NCI-H1092 treated with DMSO at 0.1 percent for 48 hours (cell line): ENCODE measurements at regions not wholly inside any gene's neighbourhood (a gene's known extent, or its start where the extent isn't known, plus 50 kb on each side); places are given as distances from the start of the nearest gene placed in this dataset.

Experiments
- DNase-seq: peaks from one replicate; lab custom pipeline; 2025; lab: John Stamatoyannopoulos, UW

DNA sequence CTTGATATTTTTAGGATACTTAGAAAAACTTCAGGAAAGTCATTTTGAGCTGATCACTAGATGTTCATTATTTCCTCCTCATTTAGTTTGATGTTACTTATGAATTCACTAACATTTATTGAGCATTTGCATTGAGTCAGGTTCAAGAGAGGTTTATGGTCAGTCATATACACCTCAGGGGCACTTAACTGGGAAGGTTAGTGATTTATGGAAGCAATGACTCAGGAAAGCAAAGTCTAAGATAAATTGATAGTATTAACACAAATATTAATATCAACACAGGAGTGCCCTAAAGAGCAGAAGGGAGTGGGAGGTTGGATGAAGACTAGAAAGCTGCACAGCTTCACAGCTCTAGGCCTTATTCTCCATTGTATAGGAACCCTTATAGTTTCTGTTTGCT, 177.0 kb upstream of the TNFAIP3 start:
- DNase-seq = no peak

DNA sequence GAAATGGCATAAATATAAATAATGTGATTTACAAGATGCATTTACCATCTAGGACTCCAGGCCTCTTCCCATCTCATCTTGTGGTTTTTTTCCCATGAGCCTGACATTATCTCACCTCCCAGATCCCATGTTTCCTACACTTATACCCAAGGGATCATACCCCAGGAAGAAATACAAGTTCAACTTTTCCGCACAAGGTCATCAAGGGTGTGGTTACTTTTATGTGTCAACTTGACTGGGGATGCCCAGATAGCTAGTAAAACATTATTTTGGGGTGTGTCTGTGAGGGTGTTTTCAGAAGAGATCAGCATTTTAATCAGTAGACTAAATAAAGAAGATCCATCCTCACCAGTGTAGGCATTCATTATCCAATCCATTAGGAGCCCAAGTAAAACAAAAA, 176.3 kb upstream of the TNFAIP3 start:
- DNase-seq = no peak

DNA sequence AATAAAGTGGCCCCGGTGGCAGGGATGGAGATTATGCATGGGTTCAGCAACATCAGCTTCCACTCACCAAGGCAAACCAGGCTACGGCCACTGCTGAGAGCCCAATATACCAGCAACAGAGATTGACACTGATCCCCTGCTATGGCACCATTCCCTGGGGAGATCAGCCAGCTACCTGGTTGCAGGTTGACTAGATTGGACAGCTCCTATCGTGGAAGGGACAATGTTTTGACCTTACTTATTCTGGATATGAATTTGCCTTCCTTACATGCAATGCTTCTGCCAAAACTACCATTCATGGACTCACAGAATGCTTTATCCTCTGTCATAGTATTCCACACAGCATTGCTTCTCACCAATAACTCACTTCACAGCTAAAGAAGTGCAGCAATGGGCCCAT, 174.8 kb upstream of the TNFAIP3 start:
- no peak for DNase-seq

DNA sequence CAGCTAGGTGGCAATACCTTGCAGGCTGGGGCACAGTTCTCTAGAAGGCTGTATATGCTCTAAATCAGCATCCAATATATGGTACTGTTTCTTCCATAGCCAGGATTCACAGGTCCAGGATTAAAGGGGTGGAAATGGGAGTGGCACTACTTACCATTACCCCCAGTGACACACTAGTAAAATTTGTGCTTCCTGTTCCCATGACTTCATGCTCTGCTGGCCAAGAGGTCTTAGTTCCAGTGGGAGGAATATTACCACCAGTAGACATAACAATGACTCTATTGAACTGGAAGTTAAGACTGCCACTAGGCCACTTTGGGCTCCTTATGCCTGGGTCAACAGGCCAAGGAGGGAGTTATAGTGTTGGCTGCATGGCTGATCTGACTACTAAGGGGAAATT, 174.3 kb upstream of the TNFAIP3 start:
- no peak for DNase-seq

DNA sequence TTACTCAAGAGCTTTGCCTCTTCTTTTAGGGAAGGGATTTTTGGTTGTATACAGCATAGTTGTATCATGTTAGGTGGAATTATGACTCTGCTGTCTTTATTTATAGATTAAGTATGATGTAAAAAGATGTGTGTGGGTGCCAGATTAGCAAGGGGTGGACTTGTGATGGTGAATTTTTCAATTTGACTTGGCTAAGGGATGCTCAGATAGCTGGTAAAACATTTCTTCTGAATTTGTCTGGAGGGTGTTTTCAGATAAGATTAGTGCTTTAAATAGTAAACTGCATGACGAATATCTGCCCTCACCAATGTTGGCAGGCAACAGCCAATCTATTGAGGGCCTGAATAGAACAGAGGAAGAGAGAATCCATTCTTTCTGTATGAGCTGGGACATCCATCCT, 173.3 kb upstream of the TNFAIP3 start:
- DNase-seq = no peak

DNA sequence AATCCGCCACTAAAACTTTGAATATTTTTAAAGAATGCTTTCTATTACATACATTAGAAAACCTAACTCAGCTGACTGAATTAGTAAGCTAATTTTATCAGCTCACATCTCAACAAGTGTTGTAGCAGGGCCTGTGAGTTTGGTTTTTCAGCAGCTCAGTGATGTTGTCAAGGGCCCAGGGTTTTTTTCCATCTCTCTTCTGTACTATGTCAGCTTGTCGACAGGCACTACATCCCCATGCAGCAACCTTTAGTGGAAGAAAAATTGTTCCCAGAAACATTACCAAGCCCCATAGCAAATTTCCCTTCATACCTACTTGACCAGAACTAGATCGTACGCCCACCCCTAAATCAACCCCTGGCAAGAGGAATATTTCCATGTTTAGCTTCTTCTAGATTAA, 170.3 kb upstream of the TNFAIP3 start:
- no peak for DNase-seq

DNA sequence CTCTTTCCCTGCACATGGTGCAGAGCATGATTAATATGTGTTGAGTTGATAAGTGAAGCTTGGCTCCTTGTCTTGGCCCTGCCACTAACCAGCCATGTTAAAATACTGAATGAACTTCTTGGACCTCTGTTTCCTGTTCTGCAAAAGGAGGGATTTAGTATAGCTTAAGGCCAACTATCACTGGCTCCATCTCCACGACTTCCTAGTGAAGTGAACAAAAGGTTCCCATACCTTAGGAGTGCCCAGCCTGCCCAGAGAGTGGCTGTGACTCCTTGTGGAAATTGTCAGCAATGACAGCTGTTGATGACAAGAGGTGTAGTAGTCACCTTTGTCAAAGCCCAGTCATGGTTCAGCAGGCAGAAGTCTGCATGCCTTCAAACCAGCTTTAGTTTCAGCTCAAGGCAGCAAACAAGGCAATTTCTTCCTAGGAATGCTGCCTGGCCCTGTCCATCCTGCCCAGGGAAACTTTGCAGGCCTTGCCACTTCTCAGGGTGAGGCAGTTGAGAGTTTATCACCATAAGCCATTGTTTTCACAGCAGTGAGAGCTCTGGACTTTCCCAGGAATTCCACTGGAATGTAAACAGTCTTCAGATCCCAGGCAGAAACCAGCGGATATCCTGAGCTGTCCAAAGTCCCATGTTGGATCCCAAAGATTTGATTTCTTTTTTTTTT, 169.7 kb upstream of the TNFAIP3 start:
- DNase-seq = no peak

DNA sequence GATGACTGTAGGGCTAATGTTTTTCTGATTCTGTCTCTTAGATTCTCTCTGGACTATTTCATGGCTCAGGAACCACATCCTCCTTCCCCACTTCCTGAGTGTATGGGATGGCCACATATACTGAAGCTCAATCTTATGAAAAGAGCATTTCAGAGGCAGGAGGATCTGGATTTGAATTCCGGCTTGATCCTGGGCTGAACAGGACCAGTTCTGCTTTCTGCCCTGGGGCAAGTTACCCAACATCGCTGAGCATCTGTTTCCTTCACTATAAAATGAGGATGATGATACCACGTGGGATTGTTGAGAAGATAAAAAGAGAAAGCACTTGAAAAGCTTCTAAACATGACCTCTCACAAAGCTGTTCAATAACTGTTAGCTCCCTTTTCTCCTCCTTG, 168.4 kb upstream of the TNFAIP3 start:
- no peak for DNase-seq

DNA sequence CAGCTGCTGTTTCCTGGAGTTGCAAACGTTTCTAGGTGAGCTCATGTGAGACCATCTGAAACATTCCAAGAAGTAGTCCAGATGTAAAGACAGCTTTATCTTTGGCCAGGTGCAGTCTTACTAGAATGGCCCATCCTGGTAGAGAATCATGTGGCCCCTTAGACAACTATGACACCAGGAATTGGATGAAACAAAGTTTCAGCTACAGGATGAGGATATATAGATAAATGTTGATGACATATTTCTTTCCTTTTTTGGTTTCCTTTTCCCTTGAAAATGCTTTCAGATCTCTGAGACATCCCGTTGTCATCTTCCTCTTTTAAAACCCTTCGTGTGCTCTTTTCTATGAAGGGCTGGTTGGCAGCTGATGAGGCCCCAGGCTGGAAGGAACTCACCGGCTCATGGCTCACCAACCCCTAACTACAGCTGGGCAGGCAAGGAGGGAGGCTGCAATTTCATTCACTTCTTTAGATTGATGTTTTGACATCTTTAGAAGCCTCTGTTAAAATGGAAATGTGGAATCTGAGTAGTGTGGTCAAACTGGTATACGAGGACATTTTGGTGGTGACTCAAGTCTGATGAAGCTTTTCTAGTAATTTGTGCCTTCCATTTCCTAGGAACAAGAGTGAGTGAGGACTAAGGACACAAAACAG, 167.9 kb upstream of the TNFAIP3 start:
- DNase-seq = no peak

DNA sequence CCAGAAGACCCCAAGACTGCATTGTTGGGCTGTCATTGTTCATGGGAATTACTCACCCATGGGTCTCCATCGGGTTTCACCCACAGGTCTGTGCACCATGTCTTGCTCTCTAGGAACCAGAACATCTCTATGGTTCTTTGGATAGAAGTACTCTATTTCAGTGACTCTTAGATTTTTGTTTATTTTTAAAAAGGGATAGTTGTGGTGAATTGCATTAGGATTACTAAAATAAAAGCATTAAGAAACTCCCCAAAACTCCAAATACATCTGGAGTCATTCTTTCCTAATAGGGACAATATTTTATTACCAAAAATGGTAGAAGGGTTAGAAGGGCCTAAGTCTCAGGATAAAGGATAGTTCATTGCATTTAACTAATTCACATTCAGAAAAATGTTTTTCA, 166.9 kb upstream of the TNFAIP3 start:
- no peak for DNase-seq

DNA sequence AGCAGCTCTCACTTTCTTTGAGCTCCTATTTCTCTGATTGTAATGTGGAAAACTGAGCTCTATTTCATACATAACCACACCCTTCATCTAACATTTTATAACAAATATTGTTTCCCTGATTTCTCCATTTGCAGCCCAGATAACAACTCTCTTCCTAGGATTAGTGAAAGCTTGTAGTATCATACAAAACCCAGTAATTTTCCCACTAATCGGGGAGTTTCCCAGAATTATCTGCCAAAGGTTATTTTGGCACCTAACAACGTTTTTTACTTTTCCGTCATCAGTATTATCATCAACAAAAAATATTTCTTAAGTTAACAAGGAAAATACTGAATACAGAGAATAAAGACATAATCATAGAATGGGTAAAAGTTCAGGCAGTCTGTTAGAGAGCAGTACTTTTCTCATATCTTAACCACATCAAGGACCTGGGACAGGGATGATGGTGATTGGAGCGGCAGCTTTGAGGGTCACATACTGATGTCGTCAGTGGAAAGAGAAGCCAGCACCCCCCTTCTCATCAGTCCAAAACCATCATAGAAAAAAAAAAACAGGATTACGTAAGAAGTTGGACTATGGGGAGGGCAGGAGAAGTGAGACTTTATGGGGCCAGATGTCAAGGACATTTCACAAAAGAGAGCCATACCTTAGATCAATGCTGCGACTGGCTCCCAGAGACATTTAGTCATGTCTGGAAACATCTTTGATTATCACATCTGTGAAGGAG, 166.1 kb upstream of the TNFAIP3 start:
- DNase-seq = no peak

DNA sequence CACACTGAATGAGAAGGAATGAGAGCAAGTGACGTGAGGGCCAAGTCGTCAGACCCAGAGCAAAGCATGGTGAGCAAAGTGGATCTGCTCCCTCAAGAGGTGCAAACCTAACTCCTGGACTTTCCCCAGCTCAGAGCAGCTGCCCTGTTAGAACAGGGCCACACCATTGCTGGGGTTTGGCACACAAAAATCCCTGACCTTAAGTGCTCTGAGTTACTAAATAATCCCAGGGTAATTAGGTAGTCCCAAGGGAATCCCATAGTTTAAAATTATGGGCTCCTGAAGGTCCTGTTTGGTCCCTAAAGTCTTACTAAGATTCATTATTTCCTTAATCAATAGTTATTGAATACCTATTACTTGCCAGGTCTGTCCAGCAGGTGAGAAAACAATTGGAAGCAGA, 165.1 kb upstream of the TNFAIP3 start:
- no peak for DNase-seq

DNA sequence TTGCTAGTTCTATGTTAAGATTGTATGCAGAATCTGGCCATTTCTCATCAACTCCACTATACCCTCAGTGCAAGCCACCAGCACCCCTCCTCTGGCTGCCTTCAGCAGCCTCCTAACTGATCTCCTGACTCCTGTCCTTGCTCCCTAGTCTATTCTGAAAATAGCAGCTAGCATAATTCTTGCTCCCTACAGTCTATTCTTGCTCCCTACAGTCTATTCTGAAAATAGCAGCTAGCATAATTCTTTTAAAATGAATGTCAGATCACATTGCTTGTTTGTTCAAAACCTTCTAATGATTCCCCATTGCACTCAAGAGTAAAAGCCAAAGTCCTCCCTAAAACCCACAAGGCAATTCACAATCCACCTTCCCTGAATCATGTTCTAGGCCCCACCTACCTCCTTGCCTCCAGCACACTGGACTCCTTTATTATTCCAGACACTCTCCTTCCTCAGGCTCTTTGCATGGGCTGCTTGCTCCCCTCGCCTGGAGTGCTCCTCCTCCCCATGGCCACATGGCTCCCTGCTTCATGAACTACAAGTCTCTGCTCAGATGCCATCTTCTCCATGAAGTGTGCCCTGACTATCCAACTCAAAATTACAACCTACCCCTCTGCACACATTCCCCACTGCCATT, 164.2 kb upstream of the TNFAIP3 start:
- DNase-seq = no peak

DNA sequence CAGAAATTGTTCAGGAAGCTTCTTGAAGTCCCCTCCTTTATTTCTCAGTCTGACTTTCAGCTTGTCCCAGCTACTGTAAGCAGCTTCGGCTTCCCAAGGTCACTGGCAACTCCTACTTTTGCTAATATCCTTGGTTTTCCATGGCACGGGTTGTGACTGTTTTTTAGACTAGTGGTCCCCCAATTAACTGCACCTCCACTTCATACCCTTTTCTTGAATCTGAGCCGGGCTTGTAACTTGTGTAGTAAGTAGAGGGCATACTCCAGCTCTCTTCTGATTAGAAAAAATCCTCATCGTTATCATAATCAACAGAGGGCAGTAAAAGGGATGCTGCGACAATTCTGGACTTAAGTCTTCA, 162.3 kb upstream of the TNFAIP3 start:
- no peak for DNase-seq

DNA sequence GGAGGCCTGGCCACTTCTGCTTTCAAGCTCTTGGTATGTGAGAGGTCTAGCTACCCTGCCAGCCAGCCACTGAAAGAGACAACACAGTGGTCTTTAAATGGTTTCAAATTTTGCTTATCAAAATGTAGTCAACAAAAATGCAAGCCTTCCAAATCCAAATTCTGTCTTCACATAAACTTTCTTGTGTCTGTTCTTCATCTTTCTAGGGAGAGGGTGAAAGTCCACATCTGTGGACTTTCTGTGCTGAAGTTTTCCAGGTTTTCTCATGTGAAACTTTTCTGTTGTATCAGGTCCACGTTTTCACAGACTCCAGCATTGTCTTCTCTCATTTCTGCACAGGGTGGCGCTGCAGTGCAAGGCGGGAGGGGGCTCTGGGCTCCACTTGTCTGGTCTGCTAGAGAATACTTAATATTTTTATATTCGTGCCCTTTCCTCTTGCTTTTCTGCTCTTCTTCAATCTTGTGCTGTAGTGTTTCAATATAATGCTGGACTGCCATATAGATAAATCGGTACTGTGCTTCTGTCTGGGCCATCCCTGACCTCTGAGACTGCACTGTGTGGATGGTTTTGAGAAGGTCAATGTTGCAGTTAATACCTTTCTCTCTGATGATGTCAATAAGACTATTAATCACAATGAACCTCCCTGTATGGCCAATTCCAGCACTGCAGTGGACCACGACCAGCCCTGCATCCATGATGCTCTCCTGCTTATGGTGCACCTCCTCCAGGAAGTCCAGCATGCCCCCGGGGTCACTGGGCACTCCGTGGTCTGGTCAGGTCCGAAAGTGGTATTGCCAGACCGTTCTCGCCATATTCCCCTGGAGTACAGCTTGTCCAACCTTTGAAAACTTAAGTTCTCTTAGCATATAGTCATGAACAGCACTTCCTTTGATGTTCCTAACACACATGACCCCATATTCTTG, 161.6 kb upstream of the TNFAIP3 start:
- DNase-seq = no peak

DNA sequence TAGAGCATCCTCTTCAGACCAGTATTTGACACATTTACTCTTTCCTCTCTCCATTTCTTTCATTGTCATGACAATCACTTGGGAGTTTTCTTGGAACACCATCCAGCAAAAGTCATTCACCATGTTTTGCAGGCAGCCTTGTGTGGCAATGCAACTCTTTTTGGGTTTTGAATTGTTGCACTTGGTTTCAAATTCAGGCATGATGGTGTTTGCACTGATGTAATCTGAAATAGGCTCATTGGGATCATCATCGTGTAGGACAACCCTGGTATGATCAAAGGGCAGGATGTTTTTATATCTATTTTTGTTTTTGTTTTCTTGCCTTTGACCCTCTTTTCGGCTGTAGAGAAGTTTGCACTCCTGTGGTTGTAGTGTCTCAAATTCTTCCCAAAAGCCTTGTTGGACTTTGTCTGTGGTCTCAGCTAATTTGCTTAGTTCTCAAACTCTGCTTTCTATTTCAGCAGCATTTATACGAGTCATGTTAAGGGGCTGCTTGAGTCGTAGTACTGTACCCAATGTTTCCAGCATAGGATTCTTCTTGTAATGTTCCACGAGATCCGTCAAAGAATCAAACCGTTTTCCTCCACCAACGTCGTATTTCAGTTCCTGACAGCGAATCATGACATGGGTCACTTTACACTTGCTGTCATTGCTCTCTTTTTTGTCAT, 160.8 kb upstream of the TNFAIP3 start:
- no peak for DNase-seq

DNA sequence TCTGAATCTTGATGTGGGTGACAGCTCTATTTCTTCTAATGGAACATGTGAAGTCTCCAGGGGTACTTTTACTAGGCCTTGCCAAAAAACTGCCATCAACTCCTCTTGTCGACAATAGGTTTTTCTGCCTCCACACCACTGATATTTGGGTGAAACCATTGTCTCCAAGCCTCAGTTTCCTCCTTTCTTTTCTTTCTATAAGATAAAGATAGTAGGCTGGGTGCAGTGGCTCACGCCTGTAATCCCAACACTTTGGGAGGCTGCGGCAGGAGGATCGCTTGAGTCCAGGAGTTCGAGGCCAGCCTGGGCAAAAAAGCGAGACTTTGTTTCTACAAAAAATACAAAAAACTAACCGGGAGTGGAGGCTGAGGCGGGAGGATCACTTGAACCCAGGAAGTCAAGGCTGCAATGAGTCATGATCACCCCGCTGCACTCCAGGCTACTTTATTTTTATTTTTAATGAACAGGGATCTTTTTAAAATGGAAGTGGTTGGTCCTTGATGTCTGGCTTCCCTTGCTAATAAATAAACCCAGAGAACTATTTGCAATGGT, 159.9 kb upstream of the TNFAIP3 start:
- no peak for DNase-seq

DNA sequence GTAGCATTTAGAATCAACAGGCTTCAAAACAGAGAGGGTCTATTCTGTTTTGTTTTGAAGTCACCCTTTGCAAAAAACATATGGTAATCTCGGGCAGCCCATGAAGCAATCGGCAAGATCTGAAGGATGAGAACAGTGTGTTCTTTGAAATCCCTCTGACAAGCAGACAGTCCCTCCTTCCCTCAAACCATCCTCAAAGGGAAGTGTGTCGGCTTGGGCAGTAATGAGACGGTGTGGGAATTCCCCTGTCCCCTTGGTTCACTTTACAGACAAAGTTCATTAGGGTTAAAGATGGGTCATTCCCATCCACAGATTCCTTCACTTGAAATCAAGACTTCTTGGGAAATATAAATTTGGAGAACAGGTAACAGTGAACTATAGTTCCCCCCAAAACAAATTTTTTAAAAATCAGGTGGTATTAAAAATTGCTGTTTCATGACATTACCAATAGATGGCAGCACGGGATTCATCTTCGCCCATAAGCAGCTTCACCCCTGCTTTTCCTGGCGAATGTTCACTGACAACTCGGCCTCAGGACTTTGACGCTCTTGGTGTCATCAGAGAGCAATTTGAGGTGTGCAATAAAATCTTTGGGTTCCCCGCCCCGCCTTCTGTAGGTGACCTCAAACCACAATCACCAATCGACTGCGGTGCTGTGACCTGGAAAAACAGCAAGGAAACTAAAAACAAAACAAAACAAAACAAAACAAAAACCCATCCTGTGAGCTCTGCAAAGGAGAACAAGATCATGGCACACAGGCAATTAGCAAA, 159.3 kb upstream of the TNFAIP3 start:
- peak; percentile 19 for DNase-seq

DNA sequence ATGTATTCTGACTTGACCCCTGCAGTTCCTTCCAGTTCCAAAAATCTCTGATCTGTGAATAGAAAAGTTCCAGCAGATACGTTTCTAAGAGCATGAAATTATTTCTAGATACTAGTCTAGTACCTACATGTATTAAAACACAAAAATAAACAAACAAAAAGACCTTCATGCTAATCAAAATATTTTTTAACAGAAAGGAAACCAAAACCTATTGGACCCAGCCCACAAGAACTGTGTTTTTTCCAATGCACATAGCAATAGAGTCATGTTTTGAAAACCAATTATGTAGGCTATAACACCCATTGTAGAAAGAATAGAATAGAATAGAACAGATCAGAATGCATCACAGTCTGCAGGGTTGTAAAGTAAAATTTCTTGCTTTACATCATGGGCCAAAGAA, 158.6 kb upstream of the TNFAIP3 start:
- no peak for DNase-seq
